ENCODE measurements at regions not wholly inside any gene's neighbourhood (a gene's known extent, or its start where the extent isn't known, plus 50 kb on each side); places are given as distances from the start of the nearest gene placed in this dataset.

GRCh38 chr13:100735494-100735893, 60.9 kb upstream of the TMTC4 start:
- DNase-seq (ENCODE audit: low spot score) = no peak
- no peak for TF ChIP-seq CTCF (IDR thresholded peaks at IDR 0.05; ENCODE audit: extremely low read depth, insufficient read depth, missing control alignments)
- in situ Hi-C loops (cut with MboI; ENCODE audit: low pct_unique_long_range_greater_than_20kb, low sequenced_read_pairs, unreplicated experiment) = no loop called here

GRCh38 chr13:100734194-100734720, 59.7 kb upstream of the TMTC4 start:
- in situ Hi-C loops (cut with MboI; ENCODE audit: low pct_unique_long_range_greater_than_20kb, low sequenced_read_pairs, unreplicated experiment) = no loop called here
- TF ChIP-seq CTCF (IDR thresholded peaks at IDR 0.05; ENCODE audit: extremely low read depth, insufficient read depth, missing control alignments) = no peak
- DNase-seq (ENCODE audit: low spot score) = no peak

GRCh38 chr13:100733261-100733660, 58.7 kb upstream of the TMTC4 start:
- no peak for DNase-seq (ENCODE audit: low spot score)
- in situ Hi-C loops (cut with MboI; ENCODE audit: low pct_unique_long_range_greater_than_20kb, low sequenced_read_pairs, unreplicated experiment) = no loop called here
- no peak for TF ChIP-seq CTCF (IDR thresholded peaks at IDR 0.05; ENCODE audit: extremely low read depth, insufficient read depth, missing control alignments)

- no peak for DNase-seq (ENCODE audit: low spot score)
- in situ Hi-C loops (cut with MboI; ENCODE audit: low pct_unique_long_range_greater_than_20kb, low sequenced_read_pairs, unreplicated experiment) = no loop called here
- TF ChIP-seq CTCF (IDR thresholded peaks at IDR 0.05; ENCODE audit: extremely low read depth, insufficient read depth, missing control alignments) = no peak
Observed at GRCh38 chr13:100728201-100728600, 53.6 kb upstream of the TMTC4 start.

GRCh38 chr13:100725472-100725871, 50.9 kb upstream of the TMTC4 start:
- TF ChIP-seq CTCF (IDR thresholded peaks at IDR 0.05; ENCODE audit: extremely low read depth, insufficient read depth, missing control alignments) = no peak
- in situ Hi-C loops (cut with MboI; ENCODE audit: low pct_unique_long_range_greater_than_20kb, low sequenced_read_pairs, unreplicated experiment) = no loop called here
- DNase-seq (ENCODE audit: low spot score) = no peak

GRCh38 chr13:100724568-100724967, 50.0 kb upstream of the TMTC4 start:
- in situ Hi-C loops (cut with MboI; ENCODE audit: low pct_unique_long_range_greater_than_20kb, low sequenced_read_pairs, unreplicated experiment) = no loop called here
- no peak for TF ChIP-seq CTCF (IDR thresholded peaks at IDR 0.05; ENCODE audit: extremely low read depth, insufficient read depth, missing control alignments)
- DNase-seq (ENCODE audit: low spot score) = no peak

Data from GM13977 (cell line).